Activated CD4-positive, alpha-beta T cell treated with anti-CD3 and anti-CD28 coated beads, Interleukin-10, Interleukin-2, amounts not matched to agents 100 ng/mL and 50 ng/mL, durations not matched to agents 16 hours and 8 hours (primary cell): ENCODE measurements at regions not wholly inside any gene's neighbourhood (a gene's known extent, or its start where the extent isn't known, plus 50 kb on each side); places are given as distances from the start of the nearest gene placed in this dataset.
"Not testable (repeated sequence)": the region's sequence is repeated elsewhere in the genome, so short reads cannot be mapped to it uniquely, and the experiment has no call there.

ENCODE experiments used
- DNase-seq: peaks from one replicate; pipeline ENCODE4 v3.0.0-alpha.2; 2020

DNA sequence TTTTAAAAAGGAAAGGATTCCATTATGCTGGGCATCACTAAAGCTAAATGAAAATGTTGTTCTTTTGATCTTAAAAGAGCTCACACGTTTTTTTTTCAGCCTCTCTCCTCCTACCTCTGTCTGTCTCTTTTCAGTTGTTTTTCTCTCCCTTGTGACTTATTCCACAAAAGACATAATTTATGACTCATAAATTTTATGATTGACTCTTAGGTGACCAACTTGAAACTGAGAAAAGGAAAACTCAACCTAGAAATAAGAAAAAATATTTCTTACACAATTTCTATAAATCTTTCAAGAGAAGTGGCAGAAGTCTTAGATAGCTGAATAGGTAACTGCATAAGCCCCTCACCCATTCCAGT lies 227.7 kb upstream of the DDHD1 start:
- DNase-seq, result no peak

DNA sequence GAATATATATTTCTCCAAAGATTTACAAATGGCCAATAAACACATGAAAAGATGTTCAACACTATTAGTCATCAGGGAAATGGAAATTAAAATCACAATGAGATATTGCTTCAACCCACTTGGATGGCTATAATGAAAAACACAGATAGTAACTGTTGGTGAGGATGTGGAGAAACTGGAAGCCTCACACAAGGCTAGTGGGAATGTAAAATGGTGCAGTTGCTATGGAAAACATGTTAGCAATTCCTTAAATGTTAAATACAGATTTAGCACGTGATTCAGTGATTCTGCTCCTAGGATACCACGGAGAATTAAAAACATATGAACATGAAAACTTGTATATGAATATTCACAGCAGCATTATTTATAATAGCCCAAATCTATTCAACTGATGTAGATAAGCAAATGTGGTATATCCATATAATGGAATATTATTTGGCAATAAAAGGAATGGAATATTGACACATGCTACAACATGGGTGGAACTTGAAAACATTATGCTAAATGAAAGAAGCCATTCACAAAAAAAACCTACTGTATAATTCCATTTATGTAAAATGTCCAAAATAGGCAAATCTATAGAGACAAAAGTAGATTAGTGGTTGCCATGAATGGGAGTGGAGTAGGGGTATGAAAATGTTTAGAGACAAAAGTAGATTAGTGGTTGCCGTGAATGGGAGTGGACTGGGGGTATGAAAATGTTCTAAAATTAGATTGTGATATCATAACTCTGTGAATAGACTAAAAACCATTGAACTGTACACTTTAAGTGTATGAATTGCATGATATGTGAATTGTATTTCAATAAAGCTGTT lies 227.1 kb upstream of the DDHD1 start:
- DNase-seq, result no peak

DNA sequence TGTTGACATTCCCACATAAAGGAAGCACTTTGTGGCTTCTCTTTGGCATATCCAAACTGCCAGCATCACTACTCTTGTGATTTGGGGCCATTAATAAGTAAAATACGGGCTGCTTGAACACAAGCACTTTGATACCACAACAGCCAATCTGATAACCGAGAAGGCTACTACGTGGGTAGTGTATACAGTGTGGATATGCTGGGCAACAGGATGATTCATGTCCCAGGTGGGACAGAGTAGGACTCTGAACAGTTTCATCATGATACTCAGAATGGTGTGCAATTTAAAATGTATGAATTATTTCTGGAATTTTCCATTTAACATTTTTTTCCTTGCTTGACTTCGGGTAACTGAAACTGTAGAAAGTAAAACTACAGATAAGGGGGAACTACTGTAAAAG lies 225.0 kb upstream of the DDHD1 start:
- no peak for DNase-seq

DNA sequence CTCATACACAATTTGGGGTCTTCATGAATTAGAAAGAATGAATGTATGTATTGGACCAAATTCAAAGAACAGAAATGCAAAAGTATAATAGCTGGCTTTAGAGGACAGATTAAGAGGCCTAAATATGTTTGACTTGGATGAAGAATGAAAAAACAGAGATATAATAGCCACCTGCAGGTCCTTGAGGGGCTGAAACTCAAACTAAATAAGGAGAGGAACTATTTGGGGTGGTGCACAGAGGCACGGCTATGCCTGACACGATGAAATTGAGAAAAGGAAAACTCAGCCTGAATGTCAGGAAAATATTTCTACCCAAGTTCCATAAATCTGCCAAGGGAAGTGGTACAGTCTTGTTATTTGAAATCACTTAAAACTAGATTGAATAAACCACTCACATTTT lies 222.9 kb upstream of the DDHD1 start:
- no peak for DNase-seq

DNA sequence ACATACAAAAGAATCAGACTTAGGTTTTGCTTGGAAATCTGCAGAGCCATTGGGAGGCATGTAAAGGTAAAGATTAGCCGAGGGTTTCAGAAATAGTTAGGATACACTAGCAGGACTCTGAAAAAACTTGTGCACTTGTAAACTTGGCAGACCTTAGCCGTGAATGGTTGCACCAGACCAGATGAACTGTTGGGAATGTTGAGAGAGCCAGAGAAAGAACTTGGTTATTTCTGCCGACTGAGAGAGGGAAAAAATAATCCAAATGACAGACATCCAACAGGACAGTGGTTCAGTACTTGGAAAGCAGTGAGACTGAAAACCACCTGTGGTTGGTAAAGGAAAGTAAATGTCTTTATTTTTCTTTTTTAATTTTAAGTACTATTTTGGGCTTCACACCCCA lies 222.5 kb upstream of the DDHD1 start:
- no peak for DNase-seq

DNA sequence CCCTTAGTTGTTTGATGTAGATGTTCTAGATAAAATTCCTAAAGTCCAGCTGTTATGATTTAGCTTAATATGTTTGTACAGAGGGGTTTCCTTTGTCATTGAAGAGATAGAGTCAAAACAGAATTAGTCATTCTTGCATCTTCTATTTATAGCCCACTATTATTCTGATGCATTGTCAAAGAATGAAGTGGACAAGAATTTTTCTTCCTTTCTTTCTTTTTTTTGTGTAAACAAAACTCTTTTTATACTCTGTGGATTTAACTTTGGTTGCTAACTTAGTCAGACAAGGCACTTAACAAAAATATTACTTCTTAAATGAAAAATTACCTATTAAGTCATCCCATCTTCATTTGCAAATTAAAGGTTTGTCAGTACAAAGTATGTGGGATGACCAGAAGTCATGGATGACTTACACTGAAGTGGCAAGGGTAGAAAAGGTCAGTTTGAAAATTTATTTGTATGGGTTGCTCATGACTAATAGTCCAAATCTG lies 215.6 kb upstream of the DDHD1 start:
- DNase-seq, result no peak

DNA sequence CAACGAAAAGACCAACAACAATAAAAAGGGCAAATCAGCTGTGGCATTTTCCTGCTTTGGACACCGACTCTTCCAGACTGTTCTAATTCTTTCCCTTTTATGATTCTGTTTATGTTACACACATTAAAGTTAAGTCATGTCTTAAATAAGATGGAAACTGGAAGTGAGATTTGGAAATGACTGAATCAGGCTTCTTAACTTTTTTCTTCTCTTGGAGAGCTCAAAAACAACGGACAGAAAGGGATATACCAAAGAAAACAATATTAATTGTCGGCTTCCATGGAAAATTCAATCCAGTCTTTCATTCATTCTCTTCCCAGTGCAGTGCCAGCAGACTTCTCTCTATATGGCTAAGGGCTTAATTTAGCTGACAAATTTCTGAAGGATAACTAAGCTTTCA lies 214.9 kb upstream of the DDHD1 start:
- no peak for DNase-seq

DNA sequence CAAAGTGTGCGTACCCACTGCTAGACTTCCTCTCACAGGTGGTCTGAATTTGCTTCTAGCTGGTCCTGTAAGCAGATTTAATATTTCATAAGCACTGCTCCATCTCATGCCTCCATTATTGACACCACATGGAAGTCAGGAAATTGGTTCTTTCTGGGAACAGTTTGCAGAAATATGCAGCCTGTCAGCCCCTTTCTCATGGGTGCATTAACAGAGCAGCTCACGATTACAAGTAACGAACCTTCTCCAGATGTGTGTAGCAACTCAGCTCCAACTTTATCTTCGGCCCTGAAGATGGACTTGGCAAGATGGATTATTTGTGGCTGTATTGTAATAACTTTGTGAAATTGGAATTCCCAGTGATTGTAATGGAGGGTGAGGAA lies 214.5 kb upstream of the DDHD1 start:
- DNase-seq, result no peak

DNA sequence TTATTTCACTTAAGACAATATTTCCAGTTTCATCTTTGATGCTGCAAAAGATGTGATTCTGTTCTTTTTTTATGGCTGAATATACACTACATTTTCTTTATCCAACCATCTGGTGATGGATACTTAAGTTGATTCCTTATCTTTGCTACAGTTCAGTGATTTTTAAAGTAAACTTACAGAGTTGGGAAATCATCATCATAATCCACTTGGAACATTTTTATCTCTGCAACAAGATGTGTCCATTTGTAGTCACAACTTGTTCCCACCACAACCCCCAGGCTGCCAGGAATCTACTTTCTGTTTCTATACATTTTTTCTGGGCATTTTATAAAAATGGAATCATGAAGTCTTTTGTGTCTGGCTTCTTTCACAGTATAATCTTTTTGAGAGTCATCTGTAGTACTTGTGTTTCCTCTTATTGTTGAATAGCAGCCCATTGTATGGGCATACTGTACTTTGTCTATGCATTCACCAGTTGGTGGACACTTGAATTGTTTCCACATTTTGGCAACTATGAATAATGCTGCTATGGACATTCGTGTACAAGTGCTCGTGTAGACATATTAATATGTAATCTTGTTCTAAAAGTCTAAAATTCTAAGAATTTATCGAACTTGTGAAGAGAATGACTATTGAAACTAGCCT lies 212.5 kb upstream of the DDHD1 start:
- no peak for DNase-seq

DNA sequence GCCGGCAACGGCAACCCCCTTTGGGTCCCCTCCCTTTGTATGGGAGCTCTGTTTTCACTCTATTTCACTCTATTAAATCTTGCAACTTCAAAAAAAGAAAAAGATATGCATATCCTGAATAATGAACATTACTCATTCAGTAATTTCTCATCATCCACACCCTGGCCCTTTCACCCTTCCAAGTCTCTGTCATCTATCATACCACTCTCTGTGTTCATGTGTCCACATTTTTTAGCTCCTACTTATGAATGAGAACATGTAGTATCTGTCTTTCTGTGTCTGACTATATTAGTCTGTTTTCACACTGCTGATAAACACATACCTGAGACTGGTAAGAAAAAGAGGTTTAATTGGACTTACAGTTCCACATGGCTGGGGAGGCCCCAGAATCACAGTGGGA lies 209.8 kb upstream of the DDHD1 start:
- not testable (repeated sequence) for DNase-seq

DNA sequence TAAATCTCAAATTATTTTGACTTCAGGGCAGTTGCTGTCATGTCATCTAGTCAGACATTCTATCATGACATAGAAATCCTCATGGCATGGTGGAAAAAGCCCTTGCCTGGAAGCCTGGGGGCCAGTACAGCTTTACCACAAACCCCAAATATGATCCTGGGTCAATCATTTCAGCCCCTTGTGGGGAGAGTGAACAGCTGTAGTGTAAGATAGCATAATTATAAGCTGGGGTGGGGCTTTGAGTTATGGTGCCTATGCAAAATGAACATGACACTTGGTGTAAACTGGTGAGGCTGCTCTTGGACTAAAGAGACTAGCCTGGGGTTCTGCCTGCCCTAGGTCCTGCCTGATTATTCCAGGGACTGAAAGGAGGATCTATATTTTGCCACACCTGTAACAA lies 207.7 kb upstream of the DDHD1 start:
- DNase-seq, result no peak

DNA sequence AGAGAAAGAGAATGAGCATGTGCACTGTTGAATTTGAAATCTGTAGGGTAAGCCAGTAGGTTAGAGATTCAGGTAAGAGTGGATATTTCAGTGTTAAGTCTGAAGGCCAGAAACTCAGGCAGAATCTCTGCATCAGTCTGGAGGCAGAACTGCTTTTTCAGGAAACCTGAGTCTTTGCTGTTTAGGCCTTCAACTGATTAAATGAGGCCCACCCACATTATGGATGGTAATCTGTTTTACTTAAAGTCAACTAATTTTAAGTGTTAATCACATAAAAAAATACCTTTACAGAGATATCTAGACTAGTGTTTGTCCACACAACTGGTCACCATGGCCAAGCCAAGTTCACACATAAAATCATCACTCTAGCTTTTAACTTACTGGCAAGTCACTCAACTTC lies 205.0 kb upstream of the DDHD1 start:
- no peak for DNase-seq

DNA sequence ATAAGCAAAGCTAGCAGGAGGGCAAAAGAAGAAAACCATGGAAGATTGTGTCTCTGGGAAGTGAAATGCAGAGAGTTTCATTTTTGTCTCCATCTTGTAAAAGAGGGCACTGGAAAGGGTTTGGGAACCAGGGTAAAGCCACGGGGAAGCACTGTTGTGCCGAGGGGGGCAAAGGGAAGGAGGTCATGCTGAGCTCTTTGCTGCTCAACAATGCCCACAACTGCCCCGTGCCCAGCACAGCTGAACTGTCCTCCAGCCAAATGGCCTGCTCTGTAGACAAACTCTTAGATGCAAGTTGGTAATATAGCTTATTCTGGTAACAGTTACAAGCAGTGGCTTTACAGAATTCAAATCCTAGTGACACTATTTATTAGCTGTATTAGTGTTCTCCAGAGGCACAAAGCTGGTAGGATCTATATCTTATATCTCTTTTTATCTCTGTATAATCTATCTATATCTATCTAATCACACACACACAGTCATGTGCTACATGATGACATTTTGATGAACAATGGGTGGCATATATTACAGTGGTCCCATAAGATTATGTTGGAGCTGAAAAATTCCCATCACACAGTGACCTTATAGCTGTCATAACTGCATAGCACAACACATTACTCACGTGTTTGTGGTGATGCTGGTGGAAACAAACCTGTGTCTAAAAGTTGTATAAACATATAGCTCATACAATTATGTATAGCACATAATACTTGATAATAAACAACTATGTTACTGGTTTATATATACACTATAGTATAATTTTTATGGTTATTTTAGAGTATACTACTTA lies 203.4 kb upstream of the DDHD1 start:
- DNase-seq, result no peak

DNA sequence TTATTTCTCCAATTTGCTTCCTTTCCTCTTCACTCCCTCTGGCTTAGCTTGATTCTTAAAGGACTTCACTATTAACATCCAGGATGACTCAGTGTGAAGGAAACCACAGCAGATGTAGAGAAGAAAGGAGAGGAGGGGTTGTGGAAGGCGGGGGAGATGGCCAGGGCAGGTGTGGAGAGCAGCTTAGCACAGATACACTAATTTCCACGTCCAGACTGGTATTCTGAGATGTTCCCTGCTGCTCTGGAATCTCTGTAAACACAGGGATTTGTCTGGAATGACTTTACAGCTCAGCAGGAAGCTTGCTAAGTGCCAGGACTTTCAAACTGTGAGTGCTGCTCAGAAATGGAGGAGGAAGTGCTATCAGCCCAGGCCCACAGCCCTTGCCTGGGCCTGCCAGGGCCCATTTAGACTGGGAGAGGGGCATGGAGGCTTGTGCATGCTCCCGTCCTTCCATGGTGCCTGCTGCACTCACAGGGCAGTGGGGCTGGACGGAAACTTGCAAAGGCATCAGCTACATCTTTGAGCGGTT lies 202.5 kb upstream of the DDHD1 start:
- no peak for DNase-seq

DNA sequence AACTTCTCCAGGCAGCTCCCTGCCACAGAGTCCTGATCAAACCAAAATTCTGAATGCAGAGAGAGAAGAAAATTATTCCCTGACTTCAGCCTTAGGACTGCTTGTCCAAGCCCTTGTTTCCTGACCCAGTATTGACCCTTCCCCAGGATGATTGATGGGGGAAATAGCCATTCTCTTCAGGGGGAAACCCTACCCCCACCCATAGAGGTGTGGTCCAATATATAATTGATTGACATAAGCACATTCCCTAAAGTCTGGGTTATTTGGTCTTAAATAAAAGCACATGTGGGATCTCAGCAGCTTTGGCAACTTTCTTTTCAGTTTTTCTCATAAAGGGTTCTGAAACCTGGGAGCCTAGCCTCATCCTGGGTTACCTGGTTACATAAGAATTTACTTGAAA lies 201.2 kb upstream of the DDHD1 start:
- DNase-seq, result no peak

DNA sequence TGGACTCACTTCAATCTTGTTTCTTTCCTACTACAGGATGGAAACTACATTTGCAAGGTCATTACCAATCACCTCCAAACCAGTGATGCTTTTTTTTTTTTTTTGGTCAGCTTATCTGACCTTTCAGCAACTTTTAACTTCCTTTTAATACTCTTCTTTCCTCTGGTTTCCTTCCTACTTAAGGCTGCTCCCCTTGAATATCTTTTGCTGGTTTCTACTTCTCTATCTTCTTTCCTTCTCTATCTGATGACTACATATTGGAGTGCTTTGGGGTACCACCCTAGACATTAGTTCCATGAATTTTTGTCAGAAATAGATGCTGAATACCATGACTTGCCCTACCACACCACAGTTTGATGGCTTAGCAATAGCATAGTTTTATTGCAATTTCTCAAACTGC lies 197.7 kb upstream of the DDHD1 start:
- DNase-seq, result no peak

DNA sequence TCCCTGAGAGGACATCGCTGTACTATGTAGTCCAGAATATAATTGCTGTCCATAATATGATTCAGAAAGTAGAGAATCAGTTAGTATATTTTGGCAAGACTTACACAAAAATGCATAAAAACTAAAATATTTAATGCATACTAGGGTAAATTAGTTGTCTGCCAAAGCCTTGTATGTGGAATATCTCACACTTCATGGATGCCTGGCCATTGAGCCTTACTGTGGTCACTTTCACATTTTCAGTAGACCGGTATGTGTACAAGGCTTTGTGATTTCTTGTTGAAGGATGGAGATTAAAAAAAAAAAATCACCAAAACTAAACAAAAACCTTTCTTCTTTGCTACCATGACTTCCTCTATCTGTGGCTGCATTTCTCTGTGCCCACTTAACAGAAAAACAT lies 197.3 kb upstream of the DDHD1 start:
- no peak for DNase-seq

DNA sequence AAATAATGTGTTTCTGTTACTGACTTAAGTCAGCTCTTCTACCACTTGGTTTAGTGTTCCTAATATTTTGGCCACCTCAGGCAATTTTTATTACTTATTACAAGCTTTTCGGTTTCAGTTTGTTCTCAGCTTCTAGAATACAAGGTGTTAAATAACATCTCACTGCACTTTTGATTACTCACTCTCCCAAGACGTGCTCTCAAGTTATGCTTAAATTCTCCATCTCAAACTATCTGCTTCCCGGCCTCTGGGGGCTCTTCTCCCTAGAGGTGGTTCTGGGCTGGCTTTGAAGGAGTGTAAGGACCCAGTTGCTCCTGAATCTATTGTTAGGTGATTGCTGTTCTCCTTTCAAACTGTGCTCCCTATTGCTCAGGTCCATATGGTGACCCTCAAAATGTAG lies 193.9 kb upstream of the DDHD1 start:
- no peak for DNase-seq

DNA sequence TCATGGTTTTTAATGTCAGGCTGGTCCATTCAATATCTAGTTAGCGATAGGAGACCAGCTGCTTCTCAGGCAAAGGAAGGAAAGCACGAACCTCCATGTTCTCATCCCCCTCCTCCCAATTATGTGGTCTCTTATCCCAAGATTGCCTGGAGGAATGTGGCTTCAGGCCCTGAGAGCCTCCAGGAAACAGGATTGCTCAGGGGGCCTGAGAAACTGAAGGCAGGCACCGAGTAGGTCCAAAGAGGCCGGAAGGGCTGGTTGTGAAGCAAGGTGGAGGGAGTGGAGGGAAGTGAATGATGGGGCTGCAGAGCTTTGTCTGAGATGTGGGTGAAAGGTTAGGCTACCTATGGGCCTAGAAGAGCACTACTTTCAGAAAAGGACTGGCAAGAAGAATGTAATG lies 188.2 kb upstream of the DDHD1 start:
- DNase-seq, result no peak

DNA sequence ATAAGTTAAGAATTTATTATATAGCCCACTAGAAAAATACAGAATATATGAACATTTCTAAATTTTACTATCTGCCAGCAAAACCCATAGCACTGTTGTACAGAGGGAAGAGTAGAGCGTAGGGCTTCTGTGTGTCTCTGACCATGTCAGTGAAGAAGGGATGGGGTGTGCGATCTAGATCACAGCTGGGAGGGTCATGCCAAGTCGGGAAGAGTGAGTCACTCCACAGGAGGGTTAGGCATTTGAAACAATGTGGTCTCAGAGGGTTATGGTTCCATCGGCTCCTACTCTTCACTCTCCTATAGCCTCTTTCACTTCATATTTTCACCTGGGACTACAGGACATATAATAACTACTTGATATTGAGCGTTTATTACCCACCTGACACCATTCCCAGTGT lies 185.1 kb upstream of the DDHD1 start:
- no peak for DNase-seq

DNA sequence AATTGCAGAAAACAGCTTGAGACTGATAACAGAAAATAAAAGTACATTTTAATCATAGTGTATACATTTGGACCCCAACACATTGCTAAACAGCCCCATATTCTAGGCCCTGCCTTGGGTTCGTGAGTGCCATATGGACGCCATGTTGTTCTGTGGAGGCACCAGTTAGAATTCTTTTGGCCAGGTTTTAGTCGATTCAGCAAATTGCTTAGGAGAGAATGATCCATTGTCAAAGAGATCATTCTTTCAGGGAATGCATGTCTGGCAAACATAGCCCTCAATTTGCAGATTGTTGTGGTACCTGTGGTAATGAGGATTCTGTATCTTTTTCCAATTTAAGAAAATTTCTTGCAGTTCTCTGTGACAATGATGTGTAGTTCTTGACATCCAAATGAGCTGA lies 183.6 kb upstream of the DDHD1 start:
- no peak for DNase-seq

DNA sequence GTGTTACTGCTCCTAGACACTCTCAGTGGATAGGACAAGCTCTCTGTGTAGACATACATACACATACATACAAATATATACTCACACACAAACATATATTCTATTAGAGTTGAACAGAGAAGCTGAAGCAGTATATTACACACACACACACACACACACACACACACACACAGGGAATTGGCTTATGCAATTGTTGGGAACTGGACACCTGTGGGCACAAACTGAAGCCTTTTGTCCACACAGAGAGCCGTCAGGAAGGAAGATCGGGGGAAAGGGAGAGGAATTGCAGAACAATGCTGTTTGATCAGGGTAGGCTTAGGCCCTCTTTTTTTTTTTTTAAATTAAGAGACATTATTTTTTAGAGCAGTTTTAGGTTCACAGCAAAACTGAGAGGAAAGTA lies 180.7 kb upstream of the DDHD1 start:
- no peak for DNase-seq

DNA sequence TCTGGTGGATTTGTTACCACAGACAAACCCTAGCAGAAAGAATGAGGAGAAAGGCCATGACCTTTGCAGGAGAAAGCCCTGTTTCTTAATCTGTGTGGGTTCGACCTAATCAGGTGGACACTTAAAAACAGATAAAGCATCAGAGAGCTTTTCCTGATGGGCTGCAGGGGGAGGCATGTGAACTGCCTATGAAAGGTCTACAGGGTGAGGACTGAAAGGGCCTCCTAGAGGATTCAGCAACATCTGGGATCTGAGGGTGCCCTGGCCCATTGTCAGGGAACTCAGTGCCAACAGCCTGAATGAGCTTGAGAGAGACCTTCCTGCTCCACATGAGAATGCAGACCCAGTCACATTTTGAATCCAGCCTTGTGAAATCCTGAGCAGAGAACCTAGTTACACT lies 178.8 kb upstream of the DDHD1 start:
- DNase-seq, result no peak

DNA sequence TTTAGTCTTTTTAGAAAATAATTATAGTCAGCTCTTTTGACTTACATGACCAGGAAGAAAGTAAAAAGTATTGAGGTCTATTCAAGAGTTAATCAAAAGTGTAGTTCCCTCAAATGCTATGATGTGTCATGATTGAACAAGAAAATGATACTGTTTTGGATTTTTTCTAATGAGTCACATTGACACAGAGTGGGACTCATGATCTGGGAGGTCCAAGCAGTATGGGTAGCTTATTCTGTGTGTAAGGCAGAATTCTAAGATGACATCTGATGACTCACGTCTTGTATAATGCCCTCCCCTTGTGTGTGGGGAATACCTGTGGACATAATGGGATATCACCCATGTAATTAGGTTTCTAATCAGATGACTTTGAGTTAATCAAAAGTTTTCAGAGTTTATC lies 178.1 kb upstream of the DDHD1 start:
- DNase-seq, result peak; percentile 6
